Fibroblast of upper back skin (primary cell): ENCODE measurements at regions not wholly inside any gene's neighbourhood (a gene's known extent, or its start where the extent isn't known, plus 50 kb on each side); places are given as distances from the start of the nearest gene placed in this dataset.
"Not testable (repeated sequence)": the region's sequence is repeated elsewhere in the genome, so short reads cannot be mapped to it uniquely, and the experiment has no call there.

Experiments used
- DNase-seq: peaks from one replicate; pipeline ENCODE4 v3.0.0-alpha.2; 2013

GRCh38 chr11:81870815-81871214 is 862.8 kb downstream of the FAM181B start:
- DNase-seq: no peak

GRCh38 chr11:81870066-81870412 is 863.6 kb downstream of the FAM181B start:
- no peak for DNase-seq

- peak; percentile 61 for DNase-seq
These were observed 864.2 kb downstream of the FAM181B start for GRCh38 chr11:81869351-81870065.

- DNase-seq: no peak
These were observed 866.8 kb downstream of the FAM181B start for GRCh38 chr11:81866896-81867295.

- DNase-seq: no peak
These were observed 876.3 kb downstream of the FAM181B start for GRCh38 chr11:81857386-81857785.

GRCh38 chr11:81853791-81854190 is 879.9 kb downstream of the FAM181B start:
- DNase-seq: no peak

- no peak for DNase-seq
These were observed 880.8 kb downstream of the FAM181B start for GRCh38 chr11:81852896-81853295.

- DNase-seq: peak; percentile 59
These were observed 893.3 kb downstream of the FAM181B start for GRCh38 chr11:81840380-81840779.

- peak; percentile 43 for DNase-seq
These were observed 893.7 kb downstream of the FAM181B start for GRCh38 chr11:81839976-81840375.

GRCh38 chr11:81839016-81839415 is 894.6 kb downstream of the FAM181B start:
- DNase-seq: no peak

GRCh38 chr11:81829976-81830375 is 903.7 kb downstream of the FAM181B start:
- DNase-seq: peak; percentile 24

GRCh38 chr11:81825346-81825745 is 908.3 kb downstream of the FAM181B start:
- DNase-seq: no peak

GRCh38 chr11:81819462-81819861 is 914.2 kb downstream of the FAM181B start:
- no peak for DNase-seq

GRCh38 chr11:81804858-81805257 is 928.8 kb downstream of the FAM181B start:
- DNase-seq: no peak

GRCh38 chr11:81802591-81802990 is 931.1 kb downstream of the FAM181B start:
- DNase-seq: no peak

GRCh38 chr11:81792416-81792815 is 941.2 kb downstream of the FAM181B start:
- no peak for DNase-seq

GRCh38 chr11:81787584-81788049 is 946.0 kb downstream of the FAM181B start:
- peak; percentile 85 for DNase-seq

GRCh38 chr11:81772166-81772565 is 961.5 kb downstream of the FAM181B start:
- DNase-seq: peak; percentile 44

- DNase-seq: not testable (repeated sequence)
These were observed 963.8 kb downstream of the FAM181B start for GRCh38 chr11:81769906-81770305.

GRCh38 chr11:81756864-81757595 is 976.6 kb downstream of the FAM181B start:
- DNase-seq: no peak

- no peak for DNase-seq
These were observed 984.4 kb downstream of the FAM181B start for GRCh38 chr11:81749245-81749644.

GRCh38 chr11:81744336-81745116 is 989.1 kb downstream of the FAM181B start:
- DNase-seq: no peak

GRCh38 chr11:81725701-81726100 is 1008.0 kb downstream of the FAM181B start:
- DNase-seq: peak; percentile 78

GRCh38 chr11:81717695-81718094 is 1016.0 kb downstream of the FAM181B start:
- DNase-seq: no peak
